Caco-2 (cell line): ENCODE measurements at regions not wholly inside any gene's neighbourhood (a gene's known extent, or its start where the extent isn't known, plus 50 kb on each side); places are given as distances from the start of the nearest gene placed in this dataset.
A peak's percentile ranks its signal among the peaks of the same experiment; 100 is the strongest.

Experiments
- BruUV-seq: library from RNA; stranded (reverse); fragments of 400-500 nt; replicated peaks from 2 replicates; lab custom pipeline; 2021; lab: Mats Ljungman, UMichigan
- CTCF ChIA-PET: fragments of 300-600 bp; sonication (Branson Sonifier 250); formaldehyde crosslinking; loops from one replicate; lab custom pipeline; 2022; ENCODE audit warnings: antibody characterized with exemption; lab: Charles Lee
- POLR2A ChIA-PET: fragments of 300-600 bp; sonication (Branson Sonifier 250); formaldehyde crosslinking; loops from one replicate; lab custom pipeline; 2022; ENCODE audit warnings: antibody characterized with exemption; lab: Charles Lee
- DNase-seq, 2 experiments: peaks; one replicate each; pipeline versions ENCODE4 v3.0.0 to v3.0.0-alpha.2; 2020 to 2022
- H3K27me3 ChIP-seq: replicated peaks from 2 replicates; pipeline ENCODE4 v1.6.0; 2011; ENCODE audit warnings: low read length; ENCODE audit not compliant: control insufficient read depth, insufficient read depth
- H3K36me3 ChIP-seq: 2 replicates; pipeline ENCODE4 v1.5.1; 2011; ENCODE audit warnings: low read length; ENCODE audit not compliant: control insufficient read depth, insufficient read depth
- H3K4me1 ChIP-seq: fragments of 250-450 bp; sonication (Bioruptor Pico); 2 replicates; pipeline ENCODE4 v1.5.1; 2020; ENCODE audit warnings: mild to moderate bottlenecking
- H3K4me3 ChIP-seq: 2 replicates; pipeline ENCODE4 v1.5.1; 2011; ENCODE audit warnings: low read depth, mild to moderate bottlenecking, control low read depth, low read length
- H3K9me3 ChIP-seq: fragments of 250-450 bp; sonication (Bioruptor Pico); 2 replicates; pipeline ENCODE4 v1.5.1; 2020; ENCODE audit warnings: mild to moderate bottlenecking, moderate library complexity
- H3K27ac Mint-ChIP-seq: one replicate; pipeline ENCODE4 v1.8.0; 2022; ENCODE audit warnings: mixed read lengths; ENCODE audit not compliant: unreplicated experiment
- H3K27me3 Mint-ChIP-seq: one replicate; pipeline ENCODE4 v1.8.0; 2022; ENCODE audit warnings: mixed read lengths; ENCODE audit not compliant: insufficient read depth, unreplicated experiment
- H3K36me3 Mint-ChIP-seq: one replicate; pipeline ENCODE4 v1.8.0; 2022; ENCODE audit warnings: mild to moderate bottlenecking, mixed read lengths; ENCODE audit not compliant: insufficient read depth, unreplicated experiment
- H3K4me1 Mint-ChIP-seq: one replicate; pipeline ENCODE4 v1.8.0; 2022; ENCODE audit warnings: low read depth, mixed read lengths; ENCODE audit not compliant: unreplicated experiment
- H3K4me3 Mint-ChIP-seq: one replicate; pipeline ENCODE4 v1.8.0; 2022; ENCODE audit warnings: mild to moderate bottlenecking, moderate library complexity, mixed read lengths; ENCODE audit not compliant: unreplicated experiment
- H3K9me3 Mint-ChIP-seq: one replicate; pipeline ENCODE4 v1.8.0; 2022; ENCODE audit warnings: mixed read lengths; ENCODE audit not compliant: unreplicated experiment
- CTCF ChIP-seq, 2 experiments: fragments of 200-600 bp in 1 of 2; IDR thresholded peaks; 1 replicate in 1 of 2; 2 replicates in 1 of 2; pipeline versions ENCODE4 v1.5.1 to v1.8.0; 2011 to 2022; ENCODE audit warnings: antibody characterized with exemption in 1 of 2, control low read depth in 1 of 2, inconsistent platforms in 1 of 2, low read depth in 1 of 2, low read length in 1 of 2, mild to moderate bottlenecking in 1 of 2, moderate library complexity in 1 of 2; ENCODE audit not compliant: insufficient read depth in 1 of 2, severe bottlenecking in 1 of 2, unreplicated experiment in 1 of 2
- intact Hi-C: fragments of 100-400 bp; cut with micrococcal nuclease; formaldehyde crosslinking; loops from one replicate; pipeline ENCODE4 v1.10.0; 2022; ENCODE audit not compliant: unreplicated experiment

GRCh38 chr14:34065236-34065635 is 114.4 kb upstream of the EGLN3 start:
- H3K4me3 ChIP-seq, result no peak overlapping the region
- ChIA-PET POLR2A (interaction anchor here (0.6 kb wide), 1 partner anchor 32 kb away, joined by 4 read pairs; no protein-coding TSS in a partner anchor), CTCF (no interaction called here)
- H3K4me1 Mint-ChIP-seq, result peaks cover 7% of the 10 kb centered on the region
- no peaks in the 10 kb centered on the region for H3K27me3 ChIP-seq
- no peaks in the 10 kb centered on the region for H3K9me3 Mint-ChIP-seq
- H3K36me3 Mint-ChIP-seq, result peaks cover 6% of the 10 kb centered on the region
- TF ChIP-seq CTCF (IDR thresholded peaks at IDR 0.05; ENCODE audit: insufficient read depth in 1 of 2, low read depth in 1 of 2, low read length in 1 of 2, severe bottlenecking in 1 of 2, unreplicated experiment in 1 of 2), result no peak
- H3K27me3 Mint-ChIP-seq, result no peaks in the 10 kb centered on the region
- H3K36me3 ChIP-seq, result no peaks in the 10 kb centered on the region
- BruUV-seq, result no TSS peak
- H3K4me3 Mint-ChIP-seq, result no peak overlapping the region
- H3K27ac Mint-ChIP-seq, result no peak overlapping the region
- no peaks in the 10 kb centered on the region for H3K9me3 ChIP-seq
- no peak for DNase-seq
- intact Hi-C loops, result loop anchor here (10.0 kb wide), 1 partner anchor 160 kb away; no protein-coding TSS in a partner anchor
- peaks cover 16% of the 10 kb centered on the region for H3K4me1 ChIP-seq

GRCh38 chr14:34064349-34064748 is 113.5 kb upstream of the EGLN3 start:
- no peak for DNase-seq
- no peaks in the 10 kb centered on the region for H3K27me3 ChIP-seq
- no peaks in the 10 kb centered on the region for H3K9me3 ChIP-seq
- ChIA-PET CTCF (no interaction called here), POLR2A (no interaction called here)
- BruUV-seq, result no TSS peak
- no peak overlapping the region for H3K4me3 ChIP-seq
- Mint-ChIP-seq H3K27ac (no peak overlapping the region), H3K36me3 (peaks cover 6% of the 10 kb centered on the region), H3K27me3 (no peaks in the 10 kb centered on the region), H3K4me3 (no peak overlapping the region), H3K9me3 (no peaks in the 10 kb centered on the region), H3K4me1 (peaks cover 7% of the 10 kb centered on the region)
- intact Hi-C loops, result loop anchor here (10.0 kb wide), 1 partner anchor 160 kb away; no protein-coding TSS in a partner anchor
- peaks cover 19% of the 10 kb centered on the region for H3K4me1 ChIP-seq
- H3K36me3 ChIP-seq, result no peaks in the 10 kb centered on the region
- no peak for TF ChIP-seq CTCF (IDR thresholded peaks at IDR 0.05; ENCODE audit: insufficient read depth in 1 of 2, low read depth in 1 of 2, low read length in 1 of 2, severe bottlenecking in 1 of 2, unreplicated experiment in 1 of 2)

GRCh38 chr14:34063470-34064164 is 112.7 kb upstream of the EGLN3 start:
- no peak for TF ChIP-seq CTCF (IDR thresholded peaks at IDR 0.05; ENCODE audit: insufficient read depth in 1 of 2, low read depth in 1 of 2, low read length in 1 of 2, severe bottlenecking in 1 of 2, unreplicated experiment in 1 of 2)
- peaks cover 25% of the 10 kb centered on the region for H3K4me1 ChIP-seq
- no peak overlapping the region for H3K4me3 ChIP-seq
- Mint-ChIP-seq H3K27ac (peak overlapping the region; percentile 27), H3K4me1 (peaks cover 7% of the 10 kb centered on the region), H3K9me3 (no peaks in the 10 kb centered on the region), H3K4me3 (peak overlapping the region; percentile 46), H3K27me3 (no peaks in the 10 kb centered on the region), H3K36me3 (peaks cover 6% of the 10 kb centered on the region)
- no peaks in the 10 kb centered on the region for H3K27me3 ChIP-seq
- ChIA-PET POLR2A (interaction anchor here (0.5 kb wide), 1 partner anchor 17 kb away, joined by 3 read pairs; no protein-coding TSS in a partner anchor), CTCF (interaction anchor here (1.0 kb wide), 1 partner anchor 35 kb away, joined by 5 read pairs; no protein-coding TSS in a partner anchor)
- H3K36me3 ChIP-seq, result no peaks in the 10 kb centered on the region
- intact Hi-C loops, result loop anchor here (10.0 kb wide), 1 partner anchor 161 kb away; no protein-coding TSS in a partner anchor
- BruUV-seq, result no TSS peak
- DNase-seq, result peak in 1 of 2 experiments; percentile 25
- no peaks in the 10 kb centered on the region for H3K9me3 ChIP-seq
